ENCODE measurements at regions not wholly inside any gene's neighbourhood (a gene's known extent, or its start where the extent isn't known, plus 50 kb on each side); places are given as distances from the start of the nearest gene placed in this dataset.

- no peak overlapping the region for H2BK5ac ChIP-seq (ENCODE audit: low read depth, low read length, poor library complexity, severe bottlenecking)
- H3K27me3 ChIP-seq (ENCODE audit: control insufficient read depth in 1 of 2, insufficient read depth in 1 of 2, low read length in 2 of 2): no peaks in the 10 kb centered on the region
- no peak overlapping the region for H4K91ac ChIP-seq (ENCODE audit: low read length)
- H2BK120ac ChIP-seq (ENCODE audit: low read depth, low read length): no peak overlapping the region
- H2BK12ac ChIP-seq (ENCODE audit: low read length in 2 of 2): no peak overlapping the region
- H3K9ac ChIP-seq (ENCODE audit: low read length): no peak overlapping the region
- H3K4me3 ChIP-seq (ENCODE audit: insufficient read depth in 1 of 2, low read depth in 1 of 2, low read length in 2 of 2): no peak overlapping the region
- no peak overlapping the region for H2AFZ ChIP-seq (ENCODE audit: low read depth, low read length)
- H2AK5ac ChIP-seq (ENCODE audit: low read length, severe bottlenecking): no peak overlapping the region
- peak overlapping the region in 1 of 2 experiments; percentile 57 for H3K18ac ChIP-seq (ENCODE audit: low read depth in 1 of 2, low read length in 2 of 2)
- no peak overlapping the region for H3K4me2 ChIP-seq (ENCODE audit: low read length, poor library complexity, severe bottlenecking)
- no peak overlapping the region for H3K27ac ChIP-seq (ENCODE audit: low read length, poor library complexity, severe bottlenecking)
- H3K9me3 ChIP-seq (ENCODE audit: control insufficient read depth, low read length): no peaks in the 10 kb centered on the region
- H3K4me1 ChIP-seq (ENCODE audit: control insufficient read depth, insufficient read depth, low read depth, low read length): no peaks in the 10 kb centered on the region
- no peak overlapping the region for H2BK15ac ChIP-seq (ENCODE audit: low read depth, poor library complexity, severe bottlenecking)
- H3K23ac ChIP-seq (ENCODE audit: low read length in 2 of 2): no peak overlapping the region
- H3K14ac ChIP-seq (ENCODE audit: low read length in 2 of 2): no peak overlapping the region
- no peak for DNase-seq
- no peak overlapping the region for H4K8ac ChIP-seq (ENCODE audit: low read length)
- no peak overlapping the region for H3K4ac ChIP-seq (ENCODE audit: low read depth in 1 of 2, low read length in 2 of 2)
- H3K79me1 ChIP-seq (replicated peaks; ENCODE audit: low read length, poor library complexity, severe bottlenecking): no peaks in the 10 kb centered on the region
- WGBS: 82% methylated on average over 5 of the region's 5 CpGs
- no peaks in the 10 kb centered on the region for H3K36me3 ChIP-seq (ENCODE audit: control insufficient read depth in 1 of 2, insufficient read depth in 2 of 2, low read depth in 1 of 2, low read length in 2 of 2)
These were observed 981.8 kb upstream of the GBE1 start for GRCh38 chr3:82743196-82743595.

GRCh38 chr3:82741346-82741745 lies 979.9 kb upstream of the GBE1 start:
- Histone ChIP-seq H3K23ac (ENCODE audit: low read length in 2 of 2) (no peak overlapping the region), H3K14ac (ENCODE audit: low read length in 2 of 2) (no peak overlapping the region), H3K9me3 (ENCODE audit: control insufficient read depth, low read length) (no peaks in the 10 kb centered on the region), H3K18ac (ENCODE audit: low read depth in 1 of 2, low read length in 2 of 2) (no peak overlapping the region), H3K79me1 (replicated peaks; ENCODE audit: low read length, poor library complexity, severe bottlenecking) (no peaks in the 10 kb centered on the region), H3K4me2 (ENCODE audit: low read length, poor library complexity, severe bottlenecking) (no peak overlapping the region), H3K4me3 (ENCODE audit: insufficient read depth in 1 of 2, low read depth in 1 of 2, low read length in 2 of 2) (no peak overlapping the region), H3K4me1 (ENCODE audit: control insufficient read depth, insufficient read depth, low read depth, low read length) (no peaks in the 10 kb centered on the region), H2BK120ac (ENCODE audit: low read depth, low read length) (no peak overlapping the region), H4K8ac (ENCODE audit: low read length) (no peak overlapping the region), H3K27me3 (ENCODE audit: control insufficient read depth in 1 of 2, insufficient read depth in 1 of 2, low read length in 2 of 2) (no peaks in the 10 kb centered on the region), H2BK5ac (ENCODE audit: low read depth, low read length, poor library complexity, severe bottlenecking) (no peak overlapping the region), H2BK12ac (ENCODE audit: low read length in 2 of 2) (no peak overlapping the region), H3K36me3 (ENCODE audit: control insufficient read depth in 1 of 2, insufficient read depth in 2 of 2, low read depth in 1 of 2, low read length in 2 of 2) (no peaks in the 10 kb centered on the region), H4K91ac (ENCODE audit: low read length) (no peak overlapping the region), H3K4ac (ENCODE audit: low read depth in 1 of 2, low read length in 2 of 2) (no peak overlapping the region), H2AK5ac (ENCODE audit: low read length, severe bottlenecking) (no peak overlapping the region), H2BK15ac (ENCODE audit: low read depth, poor library complexity, severe bottlenecking) (no peak overlapping the region), H2AFZ (ENCODE audit: low read depth, low read length) (no peak overlapping the region), H3K9ac (ENCODE audit: low read length) (no peak overlapping the region), H3K27ac (ENCODE audit: low read length, poor library complexity, severe bottlenecking) (no peak overlapping the region)
- WGBS: no CpG with 5 or more reads among the region's 2 CpGs
- no peak for DNase-seq

DNA sequence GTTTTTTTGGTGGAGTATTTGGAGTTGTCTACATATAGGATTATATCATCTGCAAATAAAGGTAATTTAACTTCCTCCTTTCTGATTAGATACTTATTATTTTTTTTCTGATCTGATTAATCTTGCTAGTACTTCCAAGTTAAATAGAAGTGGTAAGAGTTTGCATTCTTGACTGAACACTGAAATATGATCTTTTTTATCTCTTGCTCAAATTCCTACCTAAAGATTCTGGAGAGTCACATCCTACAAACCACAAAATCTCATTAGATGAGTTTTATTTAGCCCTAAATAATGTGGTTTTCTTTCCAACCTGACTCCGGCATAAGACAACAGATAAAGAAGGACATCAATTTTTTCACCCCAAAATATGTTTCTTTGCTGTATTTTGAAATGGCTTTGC lies 977.9 kb upstream of the GBE1 start:
- H2BK15ac ChIP-seq (ENCODE audit: low read depth, poor library complexity, severe bottlenecking): no peak overlapping the region
- H3K4ac ChIP-seq (ENCODE audit: low read depth in 1 of 2, low read length in 2 of 2): no peak overlapping the region
- H2BK120ac ChIP-seq (ENCODE audit: low read depth, low read length): no peak overlapping the region
- H3K4me2 ChIP-seq (ENCODE audit: low read length, poor library complexity, severe bottlenecking): no peak overlapping the region
- DNase-seq: no peak
- no peak overlapping the region for H3K18ac ChIP-seq (ENCODE audit: low read depth in 1 of 2, low read length in 2 of 2)
- H2AFZ ChIP-seq (ENCODE audit: low read depth, low read length): no peak overlapping the region
- H3K27me3 ChIP-seq (ENCODE audit: control insufficient read depth in 1 of 2, insufficient read depth in 1 of 2, low read length in 2 of 2): no peaks in the 10 kb centered on the region
- H3K4me1 ChIP-seq (ENCODE audit: control insufficient read depth, insufficient read depth, low read depth, low read length): no peaks in the 10 kb centered on the region
- H3K27ac ChIP-seq (ENCODE audit: low read length, poor library complexity, severe bottlenecking): no peak overlapping the region
- WGBS: no CpG with 5 or more reads among the region's 1 CpG
- no peaks in the 10 kb centered on the region for H3K36me3 ChIP-seq (ENCODE audit: control insufficient read depth in 1 of 2, insufficient read depth in 2 of 2, low read depth in 1 of 2, low read length in 2 of 2)
- H3K14ac ChIP-seq (ENCODE audit: low read length in 2 of 2): no peak overlapping the region
- H3K9me3 ChIP-seq (ENCODE audit: control insufficient read depth, low read length): no peaks in the 10 kb centered on the region
- no peak overlapping the region for H2BK5ac ChIP-seq (ENCODE audit: low read depth, low read length, poor library complexity, severe bottlenecking)
- no peak overlapping the region for H3K9ac ChIP-seq (ENCODE audit: low read length)
- no peak overlapping the region for H3K23ac ChIP-seq (ENCODE audit: low read length in 2 of 2)
- no peaks in the 10 kb centered on the region for H3K79me1 ChIP-seq (replicated peaks; ENCODE audit: low read length, poor library complexity, severe bottlenecking)
- H4K8ac ChIP-seq (ENCODE audit: low read length): no peak overlapping the region
- H2AK5ac ChIP-seq (ENCODE audit: low read length, severe bottlenecking): no peak overlapping the region
- no peak overlapping the region for H2BK12ac ChIP-seq (ENCODE audit: low read length in 2 of 2)
- no peak overlapping the region for H4K91ac ChIP-seq (ENCODE audit: low read length)
- H3K4me3 ChIP-seq (ENCODE audit: insufficient read depth in 1 of 2, low read depth in 1 of 2, low read length in 2 of 2): no peak overlapping the region

- Histone ChIP-seq H2BK120ac (ENCODE audit: low read depth, low read length) (no peak overlapping the region), H2BK12ac (ENCODE audit: low read length in 2 of 2) (no peak overlapping the region), H3K14ac (ENCODE audit: low read length in 2 of 2) (no peak overlapping the region), H4K8ac (ENCODE audit: low read length) (no peak overlapping the region), H3K9ac (ENCODE audit: low read length) (no peak overlapping the region), H2AFZ (ENCODE audit: low read depth, low read length) (no peak overlapping the region), H2BK5ac (ENCODE audit: low read depth, low read length, poor library complexity, severe bottlenecking) (no peak overlapping the region), H3K4ac (ENCODE audit: low read depth in 1 of 2, low read length in 2 of 2) (no peak overlapping the region), H2BK15ac (ENCODE audit: low read depth, poor library complexity, severe bottlenecking) (no peak overlapping the region), H4K91ac (ENCODE audit: low read length) (no peak overlapping the region), H3K23ac (ENCODE audit: low read length in 2 of 2) (no peak overlapping the region), H3K4me1 (ENCODE audit: control insufficient read depth, insufficient read depth, low read depth, low read length) (no peaks in the 10 kb centered on the region), H3K4me2 (ENCODE audit: low read length, poor library complexity, severe bottlenecking) (no peak overlapping the region), H3K9me3 (ENCODE audit: control insufficient read depth, low read length) (no peaks in the 10 kb centered on the region), H3K4me3 (ENCODE audit: insufficient read depth in 1 of 2, low read depth in 1 of 2, low read length in 2 of 2) (no peak overlapping the region), H3K79me1 (replicated peaks; ENCODE audit: low read length, poor library complexity, severe bottlenecking) (no peaks in the 10 kb centered on the region), H2AK5ac (ENCODE audit: low read length, severe bottlenecking) (no peak overlapping the region), H3K18ac (ENCODE audit: low read depth in 1 of 2, low read length in 2 of 2) (no peak overlapping the region), H3K27me3 (ENCODE audit: control insufficient read depth in 1 of 2, insufficient read depth in 1 of 2, low read length in 2 of 2) (no peaks in the 10 kb centered on the region), H3K36me3 (ENCODE audit: control insufficient read depth in 1 of 2, insufficient read depth in 2 of 2, low read depth in 1 of 2, low read length in 2 of 2) (no peaks in the 10 kb centered on the region), H3K27ac (ENCODE audit: low read length, poor library complexity, severe bottlenecking) (no peak overlapping the region)
- WGBS: 54% methylated on average over 3 of the region's 5 CpGs
- no peak for DNase-seq
These were observed 975.3 kb upstream of the GBE1 start for GRCh38 chr3:82736696-82737277.

Data from mesenchymal stem cell (in vitro differentiated cells and primary cell).